NCI-H2107 treated with DMSO at 0.1 percent for 48 hours (cell line): ENCODE measurements at regions not wholly inside any gene's neighbourhood (a gene's known extent, or its start where the extent isn't known, plus 50 kb on each side); places are given as distances from the start of the nearest gene placed in this dataset.

ENCODE experiments used
- DNase-seq: peaks from one replicate; lab custom pipeline; 2025; ENCODE audit not compliant: unreplicated experiment; lab: John Stamatoyannopoulos, UW

- DNase-seq: no peak
These were observed 2168.1 kb downstream of the MAT2B start for GRCh38 chr5:165673499-165673898.

GRCh38 chr5:165695796-165696195 lies 2190.4 kb downstream of the MAT2B start:
- DNase-seq: no peak

GRCh38 chr5:165705960-165706359 lies 2200.5 kb downstream of the MAT2B start:
- DNase-seq: no peak

- DNase-seq: no peak
These were observed 2206.6 kb downstream of the MAT2B start for GRCh38 chr5:165712011-165712410.

DNA sequence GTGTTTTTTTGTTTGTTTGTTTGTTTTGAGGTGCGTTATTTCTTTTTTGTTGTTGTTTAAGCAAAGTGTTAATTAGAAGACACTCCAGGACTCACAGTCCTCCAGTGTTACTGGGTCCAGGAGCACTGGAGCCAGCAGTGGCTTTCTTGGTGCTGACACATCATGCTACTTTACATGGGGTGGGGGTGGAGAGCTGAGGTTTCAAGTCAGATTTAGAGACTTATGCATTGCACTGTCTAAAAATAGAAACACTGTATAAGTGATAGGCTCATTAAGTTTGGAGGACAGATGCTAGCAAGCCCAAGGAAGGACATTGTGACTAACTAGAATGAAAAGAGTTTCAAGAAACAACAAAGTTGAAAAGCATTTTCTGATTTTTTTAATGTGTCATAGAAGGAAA lies 2209.2 kb downstream of the MAT2B start:
- no peak for DNase-seq

- DNase-seq: no peak
These were observed 2215.5 kb downstream of the MAT2B start for GRCh38 chr5:165720901-165721300.

GRCh38 chr5:165722401-165722800 lies 2217.0 kb downstream of the MAT2B start:
- DNase-seq: no peak

- DNase-seq: no peak
These were observed 2218.5 kb downstream of the MAT2B start for GRCh38 chr5:165723931-165724330.

DNA sequence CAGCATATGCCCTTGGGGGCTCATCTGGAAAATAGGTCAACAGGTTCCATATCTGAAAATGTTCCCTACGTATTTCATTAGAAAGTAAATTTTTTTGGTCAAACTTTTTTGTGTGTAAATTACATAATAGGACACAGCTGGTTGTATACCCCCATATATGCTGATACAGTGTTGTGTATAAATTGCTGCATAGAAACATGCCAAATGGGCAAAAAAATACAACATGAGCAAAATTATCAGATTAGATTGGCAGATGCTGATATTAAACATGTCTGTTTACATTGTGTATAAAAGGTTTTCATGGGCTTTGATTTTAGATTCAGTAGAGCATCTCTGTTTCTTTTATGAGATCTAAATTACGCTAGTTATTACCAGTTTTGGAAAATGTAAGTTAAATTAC lies 2223.0 kb downstream of the MAT2B start:
- no peak for DNase-seq

DNA sequence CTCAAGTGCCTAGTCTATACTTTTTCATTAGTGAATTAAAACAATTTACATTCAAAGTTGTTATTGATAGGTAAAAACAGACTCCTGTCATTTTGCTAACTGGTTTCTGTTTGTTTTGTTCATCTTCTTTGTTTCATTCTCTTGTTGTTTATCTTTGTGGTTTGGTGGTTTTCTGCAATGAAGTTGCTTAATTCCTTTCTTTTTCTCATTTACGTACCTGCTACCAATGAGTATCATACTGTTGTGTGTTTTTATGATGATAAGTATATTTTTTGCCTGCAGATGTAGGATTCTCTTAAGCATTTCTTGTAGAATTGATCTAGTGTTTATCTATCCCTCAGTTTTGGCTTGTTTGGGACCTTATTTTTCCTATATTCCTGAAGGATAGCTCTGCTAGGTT lies 2230.0 kb downstream of the MAT2B start:
- no peak for DNase-seq

DNA sequence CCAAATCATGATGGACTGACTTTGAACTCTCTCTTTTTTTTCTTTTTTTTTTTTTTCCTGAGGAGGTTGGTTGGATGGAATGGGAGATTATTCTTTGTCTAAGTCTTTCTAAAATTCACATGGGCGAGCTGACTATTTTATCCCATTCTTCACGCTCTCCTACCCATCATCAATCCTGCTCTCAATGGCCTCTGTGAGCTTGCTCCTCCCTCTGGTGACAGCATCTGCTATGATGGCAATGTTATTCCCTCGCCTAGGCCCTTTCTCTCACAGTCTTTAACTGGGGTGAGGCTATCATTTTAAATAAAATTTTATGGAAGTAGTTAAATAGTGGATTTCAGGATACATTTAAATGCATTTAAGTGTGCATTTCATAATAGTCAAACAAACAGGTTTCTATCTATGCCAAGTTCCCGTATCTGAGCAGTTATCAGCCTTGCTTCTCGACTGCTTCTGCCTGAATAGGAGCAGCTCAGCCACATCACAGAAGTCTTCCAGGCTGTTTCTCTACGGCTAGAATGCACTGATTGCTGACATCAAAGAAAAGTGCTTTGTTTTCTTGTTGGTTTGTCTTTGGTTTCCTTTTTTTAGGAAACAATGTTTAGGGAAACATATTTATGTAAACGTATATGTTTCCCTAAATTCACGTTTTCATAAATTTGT lies 2233.8 kb downstream of the MAT2B start:
- no peak for DNase-seq

DNA sequence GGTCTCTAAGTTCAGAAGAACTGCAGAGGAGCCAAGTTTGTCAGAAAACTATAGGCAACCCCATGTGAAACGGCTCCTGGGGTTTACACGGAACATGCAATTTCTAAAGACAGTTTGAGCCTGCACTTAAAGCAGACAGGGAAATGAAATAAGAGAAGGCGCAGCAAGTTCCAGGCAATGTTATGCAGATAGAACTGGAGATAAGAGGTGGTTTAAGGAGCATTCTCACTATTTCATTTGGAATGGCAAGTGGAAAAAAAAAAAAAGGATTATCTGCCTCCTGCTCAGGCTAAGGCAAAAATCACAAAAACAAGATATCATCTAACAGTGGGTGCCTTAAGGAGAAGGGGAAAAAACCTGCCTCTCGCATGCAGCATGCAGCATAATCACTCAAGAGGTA lies 2252.4 kb downstream of the MAT2B start:
- no peak for DNase-seq

DNA sequence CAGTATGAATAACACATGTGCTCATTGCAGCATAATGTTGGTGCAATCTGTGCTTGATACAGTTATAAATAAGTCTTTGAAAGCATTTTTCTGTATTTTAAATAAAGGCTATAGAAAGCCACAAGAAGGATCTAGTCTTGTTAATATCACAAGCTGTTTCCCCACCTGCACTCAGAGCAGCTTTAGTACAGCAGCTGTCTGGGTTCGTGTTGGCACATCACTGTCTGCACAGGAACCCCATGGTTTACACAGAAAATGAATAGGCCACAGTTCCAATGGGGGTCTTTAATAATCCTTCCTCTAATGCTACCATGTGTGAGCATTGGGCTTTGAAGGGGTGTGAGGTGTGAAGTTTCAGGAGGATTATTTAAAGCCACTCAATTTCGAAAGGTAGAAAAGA lies 2269.7 kb downstream of the MAT2B start:
- no peak for DNase-seq

DNA sequence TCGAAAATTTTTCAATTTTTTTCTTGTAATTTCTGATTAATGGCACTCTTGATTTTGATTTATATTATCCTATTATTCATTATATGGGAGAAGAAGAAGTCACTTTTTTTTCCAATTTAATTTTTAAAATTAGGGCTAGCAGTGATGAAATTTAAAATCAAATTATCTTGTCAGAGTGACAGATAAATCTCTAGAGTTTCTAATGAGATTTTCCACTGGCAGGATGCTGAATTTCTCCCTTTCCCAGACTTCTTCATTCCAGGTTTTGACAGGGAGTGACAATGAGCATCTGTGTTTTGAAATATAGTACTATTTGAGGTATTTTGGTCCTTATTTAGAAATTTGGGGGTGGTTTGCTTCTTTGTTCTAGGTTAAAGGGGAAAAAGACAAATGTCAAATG lies 2274.1 kb downstream of the MAT2B start:
- DNase-seq: no peak

DNA sequence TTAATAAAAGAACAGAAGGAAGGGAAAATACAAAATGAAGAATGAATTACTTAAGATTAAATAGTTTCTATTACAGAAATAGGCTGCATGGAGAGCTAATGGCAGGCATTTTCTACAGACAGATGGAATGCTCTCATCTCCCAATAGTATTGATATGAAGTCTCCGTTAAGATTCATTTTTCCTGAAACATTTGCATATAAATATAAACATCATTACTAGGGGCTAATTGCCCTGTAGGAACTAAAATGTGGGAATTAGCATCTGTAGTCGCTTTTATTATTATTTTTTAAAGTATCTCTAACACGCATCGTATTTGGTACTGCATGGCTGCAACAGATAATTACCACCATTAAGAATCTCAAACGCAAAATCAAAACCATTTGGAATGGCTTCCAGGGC lies 2275.5 kb downstream of the MAT2B start:
- no peak for DNase-seq

GRCh38 chr5:165781738-165782137 lies 2276.3 kb downstream of the MAT2B start:
- DNase-seq: no peak

GRCh38 chr5:165783024-165783423 lies 2277.6 kb downstream of the MAT2B start:
- no peak for DNase-seq

DNA sequence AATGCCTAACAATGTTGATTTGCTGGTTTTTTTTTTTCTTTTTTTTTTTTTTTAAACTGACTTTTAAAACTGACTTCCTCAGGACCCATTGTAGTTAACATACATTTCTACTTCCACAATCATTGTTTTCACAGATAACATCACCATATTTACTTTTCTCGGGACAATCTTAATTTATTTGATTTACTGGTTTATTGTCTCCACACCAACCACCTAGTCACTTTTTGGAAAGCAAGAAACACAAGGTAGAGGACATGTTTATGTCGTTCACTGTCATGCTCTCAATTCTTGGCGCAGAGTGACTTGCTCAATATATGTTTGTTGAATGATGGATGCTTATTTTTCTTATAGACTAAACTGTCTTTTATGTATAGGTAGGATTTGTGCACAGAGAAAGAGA lies 2280.7 kb downstream of the MAT2B start:
- no peak for DNase-seq

DNA sequence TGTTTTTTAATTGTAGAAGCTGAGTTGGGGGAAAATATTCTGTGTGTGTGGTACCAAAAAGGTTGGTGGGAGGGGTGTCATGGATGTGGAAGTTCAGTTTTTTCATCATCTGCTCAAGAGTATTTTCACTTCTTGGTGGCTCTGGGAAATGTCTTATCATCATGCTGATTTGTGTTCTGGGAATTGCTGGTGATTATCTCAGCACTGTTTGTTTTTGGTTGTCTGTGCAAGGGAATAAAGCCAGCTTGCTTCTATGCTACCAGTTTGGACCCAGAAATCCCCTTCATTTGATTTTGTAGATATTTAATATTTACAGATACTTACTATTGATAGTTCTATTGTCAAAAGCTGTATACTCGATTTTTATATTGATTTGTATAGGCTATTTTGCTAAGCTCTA lies 2289.7 kb downstream of the MAT2B start:
- DNase-seq: no peak

DNA sequence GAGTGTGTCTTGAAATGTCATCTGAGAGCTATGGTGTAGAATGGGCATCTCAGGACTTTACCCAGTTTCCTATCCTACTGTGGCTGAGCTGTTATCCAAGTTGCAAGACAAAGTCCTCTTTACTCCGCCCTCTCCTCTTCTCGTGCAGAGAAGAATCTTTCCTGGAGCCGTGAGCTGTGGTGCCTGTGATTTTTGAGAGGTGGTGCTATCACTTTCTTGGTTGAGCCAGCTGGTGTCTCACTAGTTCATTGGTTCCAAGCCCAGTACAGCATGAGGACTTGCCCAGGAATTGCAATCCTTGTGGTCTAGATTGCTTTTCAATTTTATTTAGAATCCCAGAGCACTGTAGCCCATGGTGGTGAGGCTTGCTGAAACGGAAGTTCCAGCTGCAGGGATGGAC lies 2300.3 kb downstream of the MAT2B start:
- DNase-seq: no peak

DNA sequence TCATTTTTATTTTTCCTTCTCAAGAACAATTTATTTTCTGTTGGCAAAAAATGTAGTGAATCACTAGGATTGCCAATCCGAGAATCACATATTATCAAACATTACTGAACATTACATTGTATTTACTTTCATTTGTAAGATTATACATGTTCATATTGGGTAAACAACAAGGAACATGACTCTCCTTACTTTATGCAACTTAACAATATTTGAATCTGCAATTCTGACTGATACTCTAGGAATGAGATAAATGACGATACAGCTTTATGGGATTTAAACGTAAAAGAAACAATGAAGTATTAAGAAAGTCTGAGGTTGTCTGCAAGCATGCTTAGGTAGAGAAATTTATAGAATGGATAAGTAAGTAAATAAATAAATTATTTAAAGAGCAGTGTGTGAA lies 2302.9 kb downstream of the MAT2B start:
- DNase-seq: no peak

GRCh38 chr5:165809914-165810313 lies 2304.5 kb downstream of the MAT2B start:
- no peak for DNase-seq

GRCh38 chr5:165829504-165829903 lies 2324.1 kb downstream of the MAT2B start:
- no peak for DNase-seq

DNA sequence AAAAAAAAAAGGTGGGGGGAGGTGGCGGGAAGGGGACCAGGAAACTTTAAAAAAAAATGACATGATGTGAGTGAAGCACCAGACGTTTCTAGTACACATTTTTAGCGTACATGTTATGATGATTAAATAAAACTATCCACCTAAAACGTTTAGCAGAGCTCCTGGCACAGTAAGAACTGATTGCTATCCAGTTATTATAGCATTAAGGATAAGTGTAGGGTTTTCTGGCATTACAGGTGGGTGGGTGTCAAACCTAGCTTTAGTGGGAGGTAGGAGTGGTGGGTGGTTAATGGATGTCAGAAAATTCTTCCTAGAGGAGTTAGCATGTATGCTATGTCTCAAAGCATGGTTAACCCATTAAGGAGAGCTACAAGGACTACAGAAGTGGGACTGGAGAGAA lies 2329.5 kb downstream of the MAT2B start:
- no peak for DNase-seq
